Ammon's horn (tissue), 1 donor: ENCODE measurements at regions not wholly inside any gene's neighbourhood (a gene's known extent, or its start where the extent isn't known, plus 50 kb on each side); places are given as distances from the start of the nearest gene placed in this dataset.

Experiments used
- DNase-seq: peaks from one replicate; pipeline ENCODE4 v3.0.0-alpha.2; 2016; ENCODE audit warnings: low spot score

- DNase-seq: no peak
Measured at GRCh38 chr1:218025454-218025853, 259.6 kb upstream of the RRP15 start.

DNA sequence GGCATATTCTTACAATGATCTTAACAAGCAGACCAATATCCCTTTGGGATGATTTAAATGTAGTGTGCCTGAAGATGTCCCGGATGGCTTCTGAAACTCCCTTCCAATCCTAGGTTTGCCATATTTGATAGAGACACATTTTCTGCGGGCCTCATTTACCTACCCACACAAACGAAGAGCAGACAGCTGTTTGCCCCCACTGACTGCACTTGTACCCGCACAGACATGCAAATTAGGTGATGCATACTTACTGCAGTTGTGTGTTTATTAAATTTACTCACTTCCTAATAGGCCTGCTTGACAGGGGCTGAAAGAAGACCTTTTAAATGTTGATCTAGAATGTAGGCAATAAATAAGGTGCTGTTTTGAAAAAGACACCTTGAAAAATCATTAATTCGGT, 257.9 kb upstream of the RRP15 start:
- no peak for DNase-seq

GRCh38 chr1:218030846-218031245, 254.2 kb upstream of the RRP15 start:
- no peak for DNase-seq

DNA sequence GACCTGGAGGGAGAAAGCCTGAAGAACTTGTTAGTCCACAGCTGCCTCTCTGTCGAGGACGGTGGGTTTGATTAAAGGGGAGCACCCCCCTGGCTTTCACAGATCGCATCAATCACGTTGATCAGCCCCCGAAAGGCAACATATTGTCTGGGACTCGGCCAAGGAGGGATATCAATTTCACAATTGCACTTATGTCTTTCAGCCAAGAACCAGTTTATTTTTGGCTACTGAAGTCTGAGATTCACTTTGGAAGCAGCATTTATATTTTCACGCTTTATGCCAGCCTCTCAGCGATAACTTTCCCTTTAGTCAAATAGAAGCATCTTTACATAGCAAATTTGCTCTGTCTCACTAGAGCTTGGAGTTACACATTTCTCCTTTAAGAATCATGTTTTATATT, 253.2 kb upstream of the RRP15 start:
- peak; percentile 5 for DNase-seq

DNA sequence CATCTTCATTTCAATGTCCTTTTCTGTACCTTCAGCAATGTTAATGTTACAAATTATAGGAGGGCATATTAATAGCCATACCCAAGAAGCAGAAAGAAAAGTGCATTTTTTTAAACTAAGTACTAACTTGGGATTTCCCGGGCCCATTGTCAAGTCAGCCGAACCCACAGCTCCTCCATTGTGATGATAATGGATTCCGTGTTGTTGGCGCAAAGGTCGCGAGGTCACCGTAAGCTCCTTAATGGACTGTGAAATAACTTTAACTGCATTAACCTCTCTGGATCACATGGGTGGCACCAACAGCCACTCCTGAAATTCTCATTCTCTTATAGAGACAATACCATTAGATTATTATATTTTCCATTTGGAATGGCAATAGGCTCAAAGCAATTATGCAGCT, 250.6 kb upstream of the RRP15 start:
- DNase-seq: no peak

- peak; percentile 16 for DNase-seq
Measured at GRCh38 chr1:218048828-218049420, 236.2 kb upstream of the RRP15 start.

GRCh38 chr1:218049641-218050040, 235.5 kb upstream of the RRP15 start:
- no peak for DNase-seq

DNA sequence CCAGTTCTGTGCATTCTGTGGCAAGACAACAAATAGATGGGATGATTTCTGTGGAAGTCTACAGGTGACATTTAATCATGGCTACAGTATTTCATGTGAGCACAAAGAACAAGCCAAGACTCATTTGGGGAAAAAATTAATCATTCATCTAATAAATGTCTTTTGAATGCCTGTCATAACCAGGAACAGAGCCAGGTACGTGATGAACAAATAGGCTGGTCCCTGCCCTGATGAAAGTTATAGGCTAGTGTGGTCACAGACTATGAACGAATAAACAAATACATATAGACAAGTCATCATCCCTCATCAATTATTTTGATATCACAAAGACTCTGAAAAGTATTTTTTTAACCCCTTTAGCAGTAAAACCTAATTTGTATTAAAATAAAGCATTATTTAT, 226.4 kb upstream of the RRP15 start:
- no peak for DNase-seq

- no peak for DNase-seq
Measured at GRCh38 chr1:218064426-218064825, 220.7 kb upstream of the RRP15 start.

- DNase-seq: no peak
Measured at GRCh38 chr1:218066332-218066731, 218.8 kb upstream of the RRP15 start.

- no peak for DNase-seq
Measured at GRCh38 chr1:218068241-218068640, 216.9 kb upstream of the RRP15 start.

GRCh38 chr1:218069180-218069579, 215.9 kb upstream of the RRP15 start:
- DNase-seq: no peak

GRCh38 chr1:218073062-218073461, 212.0 kb upstream of the RRP15 start:
- DNase-seq: no peak

- no peak for DNase-seq
Measured at GRCh38 chr1:218078916-218079315, 206.2 kb upstream of the RRP15 start.

- no peak for DNase-seq
Measured at GRCh38 chr1:218079347-218079746, 205.7 kb upstream of the RRP15 start.

DNA sequence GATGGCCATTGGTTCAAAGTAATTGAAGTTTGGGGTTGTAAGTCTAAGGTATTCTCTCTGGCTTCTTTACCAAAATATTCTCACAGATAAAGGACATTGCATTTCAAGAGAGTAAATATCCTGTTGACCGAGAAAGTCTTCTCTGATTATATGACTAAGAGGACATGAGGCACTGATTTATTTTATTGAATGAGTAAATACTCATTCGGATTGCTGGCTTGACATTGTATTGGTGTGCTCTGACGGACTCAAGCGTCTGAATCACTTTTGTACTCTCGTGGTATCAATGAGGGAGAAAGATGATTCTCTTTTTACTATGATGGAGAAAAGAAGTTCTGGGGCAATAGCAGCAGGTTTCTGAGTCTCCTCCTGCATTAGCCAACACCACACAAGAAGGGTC, 205.3 kb upstream of the RRP15 start:
- DNase-seq: no peak

DNA sequence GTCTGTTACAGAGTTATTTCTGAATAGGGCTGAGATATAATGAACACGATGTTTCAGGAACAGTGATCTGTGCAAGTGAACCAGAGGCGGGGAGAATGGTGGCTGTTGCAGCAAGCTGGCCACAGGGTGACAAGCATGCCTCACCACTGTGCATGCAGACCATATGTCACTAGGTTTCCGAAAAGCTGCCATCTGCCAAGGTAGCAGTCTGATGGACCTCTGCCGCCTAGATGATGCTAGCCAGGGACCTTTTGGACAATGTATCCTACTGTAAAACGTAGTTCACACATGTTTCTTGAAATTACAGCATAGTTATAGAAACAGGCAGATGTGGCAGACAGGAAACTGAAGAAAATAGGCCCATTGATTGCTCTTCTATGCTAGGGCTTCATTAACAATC, 204.2 kb upstream of the RRP15 start:
- no peak for DNase-seq

DNA sequence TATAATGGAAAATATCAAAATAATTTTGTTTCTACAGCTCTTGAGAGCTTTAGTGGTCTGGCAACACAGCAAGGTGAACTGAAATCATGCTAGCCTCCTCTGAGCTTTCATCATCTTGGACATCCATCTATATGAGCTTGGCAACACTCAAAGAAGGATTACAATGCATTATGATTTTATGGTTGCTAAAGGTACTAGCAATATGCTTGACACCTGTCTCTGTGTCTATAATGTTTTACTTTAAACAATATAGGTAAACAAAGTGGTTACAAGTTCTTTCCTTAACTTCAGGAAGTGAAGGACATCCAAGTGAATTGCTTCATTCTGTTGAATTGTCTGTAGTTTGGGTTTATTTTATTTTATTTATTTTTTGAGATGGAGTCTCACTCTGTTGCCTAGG, 203.7 kb upstream of the RRP15 start:
- no peak for DNase-seq

DNA sequence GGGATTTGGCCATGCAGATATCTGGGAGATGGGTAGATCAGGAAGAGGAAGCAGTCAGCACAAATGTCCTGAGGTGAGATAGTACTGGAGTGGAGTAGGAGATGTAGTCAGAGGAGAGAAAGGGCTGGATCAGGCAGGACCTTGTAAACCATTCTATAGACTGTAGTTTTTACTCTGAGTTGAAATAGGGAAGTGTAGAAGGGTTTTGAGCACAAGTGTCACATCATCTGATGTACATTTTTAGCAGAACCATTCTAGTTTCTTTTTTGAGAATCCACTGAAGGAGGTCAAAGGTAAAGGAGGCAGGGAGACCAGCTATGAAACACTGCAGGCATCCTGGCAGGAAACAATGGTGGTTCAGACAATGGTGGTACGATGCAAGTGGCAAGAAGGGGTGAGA, 194.6 kb upstream of the RRP15 start:
- DNase-seq: no peak

DNA sequence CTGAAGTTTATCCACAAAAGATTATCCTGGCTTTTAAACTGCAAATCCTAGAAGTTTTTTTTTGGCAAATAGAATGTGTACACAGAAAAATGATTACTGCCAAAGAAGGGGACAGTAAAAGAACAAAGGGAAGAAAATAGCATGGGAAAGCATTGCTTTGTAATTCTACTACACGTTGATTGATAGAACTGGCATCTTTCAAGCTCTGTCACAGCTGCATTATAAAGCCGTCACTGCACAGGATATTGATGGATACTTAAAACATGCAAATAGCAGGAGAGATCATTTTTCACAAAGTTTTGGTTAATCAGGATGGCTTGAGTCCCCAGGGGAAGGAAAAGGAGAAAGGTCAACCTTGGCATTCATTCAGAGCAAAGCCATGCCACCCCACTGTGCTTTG, 183.7 kb upstream of the RRP15 start:
- no peak for DNase-seq

DNA sequence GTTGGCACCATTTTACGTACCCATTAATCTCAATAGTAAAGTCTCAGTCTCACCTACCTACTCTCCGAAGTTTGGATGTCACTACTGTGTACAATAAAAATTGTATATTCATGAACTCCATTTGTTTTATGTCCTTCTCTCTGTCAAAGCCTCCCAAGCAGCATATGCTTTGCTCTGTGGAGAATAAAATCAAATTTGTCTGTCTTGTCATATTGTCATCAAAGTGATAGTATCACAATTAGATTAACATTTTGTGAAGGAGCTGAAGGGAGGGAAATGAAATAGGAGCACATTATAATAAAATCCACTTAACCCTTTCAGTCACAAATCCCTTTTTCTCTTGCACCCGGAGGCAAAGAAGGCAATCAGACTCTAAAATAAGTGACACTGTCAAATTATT, 177.1 kb upstream of the RRP15 start:
- DNase-seq: no peak

GRCh38 chr1:218112862-218113261, 172.2 kb upstream of the RRP15 start:
- DNase-seq: no peak

DNA sequence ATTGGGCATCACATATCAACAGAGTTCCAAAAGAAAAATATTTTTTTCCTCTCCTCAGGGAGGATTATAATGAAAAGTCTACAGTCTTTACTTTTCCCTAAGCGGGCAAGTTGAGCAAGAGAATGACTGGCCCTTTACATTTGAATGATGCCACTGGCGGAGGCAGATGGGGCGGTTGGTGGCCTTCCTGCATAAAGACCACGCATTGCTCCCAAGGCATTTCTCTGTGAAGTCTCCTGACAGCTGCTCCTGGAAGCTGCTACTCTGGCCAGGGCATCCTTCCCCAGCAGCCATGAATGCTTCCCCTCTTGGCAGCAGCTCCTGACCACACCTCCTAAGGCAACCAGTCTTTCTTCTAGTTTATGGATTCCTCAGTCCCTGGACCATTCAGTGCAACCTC, 161.1 kb upstream of the RRP15 start:
- no peak for DNase-seq

DNA sequence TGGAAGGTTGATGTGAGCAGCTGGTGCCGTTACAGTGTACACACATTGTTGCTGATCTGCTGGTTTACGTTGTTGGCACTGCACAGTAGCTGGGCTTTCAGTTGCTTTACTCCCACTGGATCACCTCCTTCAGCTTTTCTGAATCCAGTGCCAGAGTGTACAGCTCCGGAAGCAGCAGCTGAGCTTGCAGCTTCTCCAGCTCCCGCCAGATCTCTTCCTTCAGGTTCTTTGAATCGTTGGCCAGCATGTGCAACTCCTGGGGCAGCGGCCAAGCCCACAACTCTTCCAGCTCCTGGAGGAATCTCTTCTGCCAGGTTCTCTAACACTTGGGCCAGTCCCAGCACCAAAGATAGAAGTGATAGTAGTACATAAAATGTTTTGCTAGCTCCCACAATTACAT, 149.7 kb upstream of the RRP15 start:
- no peak for DNase-seq

DNA sequence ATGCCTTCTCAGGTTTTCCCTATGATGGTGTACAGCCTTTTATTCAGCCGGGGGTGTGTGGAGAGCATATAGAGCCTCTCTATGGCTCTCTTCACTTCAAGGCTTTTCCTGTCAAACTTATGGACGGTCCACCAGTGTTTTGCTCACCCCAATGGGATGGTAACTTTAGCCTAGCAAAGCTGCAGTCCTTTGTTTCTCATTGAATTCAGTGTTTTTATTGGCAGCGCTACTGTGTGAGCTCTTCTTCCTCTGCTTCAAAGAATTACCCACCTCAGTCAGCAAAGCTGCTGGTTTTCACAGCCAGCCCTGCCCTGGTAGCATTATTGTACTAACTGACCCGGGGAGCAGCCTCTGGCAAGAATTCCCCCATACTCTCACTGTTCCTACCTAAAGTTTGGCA, 145.3 kb upstream of the RRP15 start:
- DNase-seq: no peak
